NCI-H2081 treated with DMSO at 0.1 percent for 48 hours (cell line): ENCODE measurements at regions not wholly inside any gene's neighbourhood (a gene's known extent, or its start where the extent isn't known, plus 50 kb on each side); places are given as distances from the start of the nearest gene placed in this dataset.

Experiments used
- DNase-seq: peaks from one replicate; lab custom pipeline; 2025; lab: John Stamatoyannopoulos, UW

GRCh38 chr14:25988536-25988935 lies 609.3 kb downstream of the NOVA1 start:
- no peak for DNase-seq

DNA sequence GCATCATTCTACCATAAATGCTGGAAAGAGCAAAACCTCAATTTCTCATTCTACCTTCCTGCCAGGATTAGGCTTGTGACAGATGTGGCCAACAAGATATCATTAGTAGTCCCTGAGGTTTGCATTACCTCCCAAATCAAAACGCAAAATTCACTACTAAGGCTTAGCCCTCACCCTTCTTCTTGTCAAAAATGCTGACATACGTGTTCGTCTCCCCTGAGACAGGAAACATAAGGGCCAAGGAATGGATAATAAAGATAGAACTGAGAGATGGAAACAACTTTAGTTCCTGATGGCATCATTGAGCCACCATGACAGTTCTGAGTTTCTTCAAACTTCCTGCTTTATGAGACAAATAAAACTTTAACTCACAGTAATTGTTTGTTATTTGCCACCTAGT lies 642.1 kb downstream of the NOVA1 start:
- DNase-seq, result no peak

DNA sequence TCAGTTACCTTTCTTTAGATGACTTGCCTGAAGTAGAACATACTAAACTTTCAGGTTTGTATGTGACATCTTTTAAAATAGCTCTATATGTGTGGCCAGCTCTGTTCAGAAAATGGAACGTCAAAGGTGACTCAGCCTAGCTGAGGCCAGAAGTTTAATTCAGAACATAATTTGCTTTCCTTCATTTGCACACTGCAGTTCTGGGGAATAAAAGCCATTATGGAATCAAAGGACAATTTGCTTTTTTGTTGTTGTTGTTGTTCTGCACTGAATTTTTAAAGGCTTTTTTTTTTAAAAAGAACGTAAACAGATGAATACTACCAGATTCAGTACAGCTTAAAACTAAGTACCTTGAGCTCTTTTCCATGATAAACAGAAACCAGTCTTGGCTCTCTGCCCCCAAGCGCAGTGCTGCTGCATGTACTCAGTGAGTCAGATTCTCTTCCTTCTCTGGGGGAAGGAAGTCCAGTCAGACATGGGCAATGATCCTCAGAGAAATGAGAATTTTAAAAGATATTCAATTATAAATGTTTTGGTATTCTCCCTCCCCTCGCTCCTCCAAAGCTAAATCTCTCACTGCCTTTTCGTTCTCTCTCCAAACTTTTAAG lies 644.2 kb downstream of the NOVA1 start:
- DNase-seq, result no peak

DNA sequence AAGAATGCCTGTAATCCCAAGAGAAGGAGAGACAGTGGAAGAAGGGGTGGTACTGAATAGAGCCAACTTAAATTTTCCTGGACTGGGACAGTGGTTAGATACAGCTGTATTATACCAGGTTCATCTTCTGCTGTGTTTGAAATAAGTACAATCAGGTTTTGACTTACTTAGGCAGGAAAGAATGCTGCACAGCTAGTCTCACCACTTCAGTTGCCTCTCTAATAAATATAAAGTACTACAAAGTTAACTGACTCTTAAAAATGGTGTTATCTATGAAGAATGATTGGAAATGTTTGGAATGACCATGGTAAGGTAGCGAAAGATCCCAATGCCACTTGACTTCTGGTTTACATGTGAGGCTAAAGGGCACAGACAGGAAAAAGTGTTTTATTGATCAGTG lies 652.1 kb downstream of the NOVA1 start:
- DNase-seq, result no peak

GRCh38 chr14:25944020-25944419 lies 653.8 kb downstream of the NOVA1 start:
- DNase-seq, result no peak

- no peak for DNase-seq
These were observed 654.5 kb downstream of the NOVA1 start for GRCh38 chr14:25943329-25943728.

- no peak for DNase-seq
These were observed 655.7 kb downstream of the NOVA1 start for GRCh38 chr14:25942090-25942489.

DNA sequence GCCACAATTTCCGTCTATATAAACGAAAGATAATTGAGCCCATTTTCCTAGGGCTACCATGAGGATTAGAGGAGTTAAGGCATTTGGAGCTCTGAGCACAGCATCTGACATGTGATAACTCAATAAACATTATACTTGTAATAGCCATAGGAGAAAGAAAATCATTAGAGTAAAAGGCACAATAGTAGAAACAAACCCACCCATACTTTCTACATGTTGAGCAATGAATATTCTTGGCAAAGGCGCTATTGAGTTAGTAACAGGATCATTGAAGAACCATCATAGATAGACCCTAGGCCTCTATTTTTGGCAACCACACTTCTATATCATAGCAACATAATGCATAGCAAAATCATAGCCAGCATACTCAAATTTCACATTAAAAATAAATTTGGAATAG lies 664.1 kb downstream of the NOVA1 start:
- DNase-seq, result no peak

GRCh38 chr14:25929881-25930615 lies 667.8 kb downstream of the NOVA1 start:
- DNase-seq, result no peak

DNA sequence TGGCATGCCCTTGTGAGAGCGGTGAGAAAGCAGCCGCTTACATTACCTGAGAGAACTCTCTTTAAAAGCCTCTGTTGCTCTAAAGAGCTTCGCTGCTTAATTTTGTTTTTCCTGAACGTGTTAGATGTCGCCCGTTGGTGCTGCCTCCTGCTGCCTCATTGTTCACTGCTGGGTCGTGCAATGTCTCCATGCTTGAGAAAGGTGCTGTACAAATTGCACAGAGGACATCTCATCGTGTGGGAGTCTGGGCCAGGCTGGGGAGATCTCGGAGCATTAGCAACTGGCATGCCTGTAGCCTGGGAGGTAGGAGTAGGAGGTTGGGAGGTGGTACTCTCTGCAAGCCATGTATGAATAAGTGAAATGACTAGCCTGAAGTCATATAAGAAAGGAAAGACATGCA lies 686.0 kb downstream of the NOVA1 start:
- no peak for DNase-seq

DNA sequence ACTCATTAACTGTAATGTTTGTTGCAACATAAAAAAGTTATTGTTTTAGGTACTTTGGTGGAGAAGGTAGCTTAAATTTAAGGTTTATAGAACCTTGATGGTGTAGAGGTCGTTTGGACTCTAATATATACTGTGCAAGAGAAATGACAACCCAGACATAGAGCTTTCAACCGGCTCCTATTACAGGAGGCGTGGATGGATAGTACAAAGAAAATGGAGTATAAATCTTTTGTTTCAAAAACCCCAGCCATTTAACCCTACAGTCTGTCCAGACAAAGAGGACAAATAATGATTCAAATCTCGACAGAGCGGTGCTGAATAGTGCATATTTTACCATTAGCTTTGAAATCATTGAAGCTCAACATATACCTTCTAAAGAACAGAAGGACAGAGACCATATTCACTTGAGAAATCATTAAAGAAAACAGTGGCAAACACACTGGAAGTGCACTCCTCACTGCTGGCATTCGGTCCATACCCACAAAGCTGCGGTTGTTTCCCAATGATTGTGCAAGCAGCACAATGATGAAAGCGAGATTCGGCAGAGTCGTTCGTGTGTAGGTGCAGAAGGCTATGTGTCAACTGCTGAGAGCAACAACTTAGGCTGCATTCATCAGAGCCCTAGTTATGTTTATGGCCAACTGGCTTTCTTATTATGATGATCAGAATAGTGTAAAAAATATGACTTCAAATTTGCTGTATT lies 688.6 kb downstream of the NOVA1 start:
- DNase-seq, result no peak

DNA sequence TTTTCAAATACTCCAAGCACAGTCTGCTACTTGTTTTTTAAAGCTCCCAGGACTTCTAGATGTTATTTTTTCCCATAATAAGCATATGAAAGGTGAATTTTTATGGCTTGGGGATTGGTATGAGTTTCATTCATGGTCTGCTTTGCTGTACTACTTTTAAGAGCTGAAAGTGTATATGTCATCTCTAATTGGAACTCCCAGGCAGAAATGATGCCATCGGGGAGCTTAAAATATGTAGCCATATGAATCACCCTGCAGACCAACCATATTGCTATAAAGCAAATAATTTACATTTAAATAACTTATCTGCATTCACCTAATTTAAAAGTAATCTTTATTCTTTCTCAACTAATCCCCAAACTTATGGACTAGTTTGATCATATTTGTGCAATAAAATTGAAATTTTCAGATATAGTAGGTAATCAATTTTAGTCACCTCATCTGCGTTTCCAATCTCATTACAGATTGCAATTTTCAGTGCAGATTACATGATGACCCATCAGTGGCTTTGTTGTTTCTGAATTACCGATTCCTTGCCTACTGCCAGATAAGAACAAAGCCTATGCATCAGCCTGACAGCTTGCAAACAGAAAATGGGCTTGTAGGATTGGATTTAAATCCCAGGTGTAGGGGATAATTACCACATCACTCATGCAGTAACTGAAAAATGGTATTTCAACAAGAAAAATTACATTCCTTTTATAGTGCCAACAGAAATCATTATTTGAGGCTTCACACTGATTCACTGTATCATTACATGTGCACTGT lies 689.4 kb downstream of the NOVA1 start:
- DNase-seq, result peak; percentile 75

GRCh38 chr14:25904446-25904845 lies 693.4 kb downstream of the NOVA1 start:
- DNase-seq, result no peak

GRCh38 chr14:25899197-25899596 lies 698.6 kb downstream of the NOVA1 start:
- no peak for DNase-seq

- DNase-seq, result no peak
These were observed 701.1 kb downstream of the NOVA1 start for GRCh38 chr14:25896777-25897176.

DNA sequence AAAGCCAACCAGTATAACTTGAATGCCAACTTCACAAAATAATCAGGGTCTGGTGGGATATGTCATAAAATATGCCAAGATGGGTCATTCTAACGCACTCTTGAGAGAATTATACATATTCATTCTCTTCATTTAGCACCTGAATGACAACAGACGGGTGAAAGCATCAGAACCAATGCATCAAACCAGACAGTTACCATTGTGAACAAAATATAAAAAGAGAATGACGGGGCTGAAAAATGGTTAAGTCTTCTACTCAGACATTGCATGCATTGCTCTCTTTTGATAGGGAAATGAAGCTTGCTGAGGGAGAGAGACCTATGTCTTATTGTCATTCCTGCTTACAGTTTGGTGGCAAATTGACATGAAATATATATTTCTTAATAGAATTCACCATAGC lies 702.1 kb downstream of the NOVA1 start:
- DNase-seq, result no peak

DNA sequence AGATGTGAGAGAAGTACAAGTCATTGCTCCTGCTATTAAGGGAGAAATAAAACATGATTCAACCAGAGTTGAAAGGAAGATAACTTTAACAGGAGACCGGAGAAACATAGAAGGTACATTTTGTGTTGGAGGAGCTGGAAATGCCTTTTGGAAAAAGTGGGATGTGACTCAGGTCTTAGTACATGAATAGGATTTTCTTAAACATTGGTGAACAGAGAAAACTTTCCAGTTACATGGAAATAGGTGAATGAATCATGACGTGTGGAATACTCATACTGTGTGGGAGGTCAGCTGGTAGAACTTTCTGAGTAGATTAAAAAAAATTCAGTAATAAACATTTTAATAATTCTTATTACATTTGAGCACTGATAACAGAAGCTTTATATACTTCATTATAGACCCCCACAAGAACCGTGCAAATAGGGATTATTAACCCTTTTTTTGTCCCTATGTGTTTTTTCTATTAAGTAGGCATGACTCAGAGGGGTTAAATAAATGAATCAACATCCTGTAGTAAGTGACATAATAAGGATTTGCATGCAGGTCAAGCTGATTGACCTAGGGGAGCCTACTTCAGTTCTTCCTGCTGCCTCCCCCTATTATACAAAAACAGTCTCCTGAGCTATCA lies 710.5 kb downstream of the NOVA1 start:
- DNase-seq, result no peak

DNA sequence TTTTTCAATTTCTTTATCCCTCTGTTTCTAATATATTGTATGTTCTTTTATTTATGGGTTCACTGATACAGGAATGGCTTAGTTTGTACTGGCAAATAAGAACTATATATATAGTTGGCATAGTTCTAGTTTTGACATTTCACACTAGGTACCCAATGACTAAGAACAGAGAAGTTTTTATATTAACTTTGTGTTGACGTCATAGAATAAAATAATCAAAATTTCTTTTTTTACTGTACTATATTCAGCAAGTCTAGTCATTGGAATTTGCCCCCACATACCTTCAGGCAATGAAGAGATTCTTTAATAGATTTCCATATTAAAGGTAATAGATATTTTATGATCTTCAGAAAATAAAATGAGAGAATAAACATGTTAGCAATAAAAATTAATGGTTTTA lies 713.2 kb downstream of the NOVA1 start:
- DNase-seq, result no peak

DNA sequence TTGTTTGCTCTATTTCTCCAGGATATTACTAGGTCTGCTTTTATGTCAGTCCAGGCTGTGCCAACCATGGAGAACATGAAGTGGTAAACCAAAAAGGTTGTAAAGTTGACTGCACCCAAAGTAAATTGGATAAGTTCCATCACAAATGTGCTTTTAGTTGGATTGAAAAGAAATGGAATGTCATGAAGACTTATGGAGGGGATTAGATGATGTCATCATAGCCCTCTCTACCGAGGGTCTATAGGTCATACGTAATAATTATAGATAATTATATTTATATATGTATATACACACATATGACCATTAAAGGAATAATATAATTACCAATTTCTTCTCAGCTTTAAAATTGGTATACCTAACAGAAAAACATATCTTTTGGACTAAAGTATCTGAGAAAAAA lies 714.9 kb downstream of the NOVA1 start:
- no peak for DNase-seq

- DNase-seq, result no peak
These were observed 722.4 kb downstream of the NOVA1 start for GRCh38 chr14:25875475-25875874.

- DNase-seq, result no peak
These were observed 728.0 kb downstream of the NOVA1 start for GRCh38 chr14:25869854-25870253.
